HCT116 (cell line): ENCODE measurements at regions not wholly inside any gene's neighbourhood (a gene's known extent, or its start where the extent isn't known, plus 50 kb on each side); places are given as distances from the start of the nearest gene placed in this dataset.

Experiments
- ATAC-seq: fragments of 200-7000 bp; cut with Tn5 transposase; 2 replicates; pipeline ENCODE4 v1.9.1; 2020; ENCODE audit warnings: mild to moderate bottlenecking, moderate library complexity
- BruUV-seq: library from RNA; stranded (reverse); fragments of 400-500 nt; replicated peaks from 2 replicates; lab custom pipeline; 2021; lab: Mats Ljungman, UMichigan
- CTCF ChIA-PET: fragments of 300-600 bp; sonication (Branson Sonifier 250); formaldehyde crosslinking; loops from one replicate; lab custom pipeline; 2021; ENCODE audit warnings: antibody characterized with exemption; lab: Charles Lee
- POLR2A ChIA-PET: fragments of 300-600, 350-600 bp; sonication (Branson Sonifier 250); formaldehyde crosslinking; loops from one replicate; lab custom pipeline; 2021; ENCODE audit warnings: antibody characterized with exemption; lab: Charles Lee
- RAD21 ChIA-PET, 2 experiments: fragments of 300-600 bp; sonication (Branson Sonifier 250); formaldehyde crosslinking; loops; one replicate each; lab custom pipeline; 2023; ENCODE audit warnings: low total read pairs in 2 of 2; ENCODE audit not compliant: uncharacterized antibody in 2 of 2, unreplicated experiment in 2 of 2, low non-redundant PET in 1 of 2; lab: Charles Lee
- DNase-seq: peaks from one replicate; pipeline ENCODE4 v3.0.0-alpha.2; 2010; ENCODE audit warnings: low read depth, low spot score
- H2AFZ ChIP-seq: fragments of 200-600 bp; shearing (Covaris generic), sonication (generic); 2 replicates; pipeline ENCODE4 v1.6.1; 2017; ENCODE audit warnings: low read depth, mixed run types, mixed read lengths, antibody characterized with exemption, low read length; ENCODE audit not compliant: poor library complexity, severe bottlenecking
- H3K27ac ChIP-seq: 2 replicates; pipeline ENCODE4 v1.5.1; 2012; ENCODE audit warnings: low read depth, low read length
- H3K27me3 ChIP-seq: fragments of 200-600 bp; sonication (generic); 2 replicates; pipeline ENCODE4 v1.6.1; 2016; ENCODE audit warnings: mixed run types, low read length, mixed read lengths; ENCODE audit not compliant: insufficient read depth
- H3K36me3 ChIP-seq, 2 experiments: fragments of 200-500 bp in 1 of 2; fragments of 200-600 bp in 1 of 2; sonication (Bioruptor generic) in 1 of 2; sonication (generic) in 1 of 2; 2 replicates each; pipeline versions ENCODE4 v1.5.1 to v1.6.1; 2014 to 2016; ENCODE audit warnings: low read length in 2 of 2, inconsistent platforms in 1 of 2, mixed read lengths in 1 of 2, mixed run types in 1 of 2; ENCODE audit not compliant: insufficient read depth in 2 of 2, control insufficient read depth in 1 of 2
- H3K4me1 ChIP-seq, 2 experiments: fragments of 200-600 bp in 1 of 2; sonication (generic) in 1 of 2; 2 replicates each; pipeline versions ENCODE4 v1.5.1 to v1.6.1; 2012 to 2017; ENCODE audit warnings: low read length in 2 of 2, inconsistent platforms in 1 of 2, mild to moderate bottlenecking in 1 of 2, mixed read lengths in 1 of 2, mixed run types in 1 of 2, moderate library complexity in 1 of 2; ENCODE audit not compliant: insufficient read depth in 2 of 2, control insufficient read depth in 1 of 2
- H3K4me2 ChIP-seq: fragments of 200-600 bp; sonication (generic); 2 replicates; pipeline ENCODE4 v1.6.1; 2017; ENCODE audit warnings: mixed run types, low read length, mixed read lengths
- H3K4me3 ChIP-seq, 2 experiments: fragments of 200-600 bp in 1 of 2; sonication (generic) in 1 of 2; replicated peaks in 1 of 2; 2 replicates each; pipeline ENCODE4 v1.5.1; 2011 to 2016; ENCODE audit warnings: low read length in 2 of 2, control low read depth in 1 of 2, low read depth in 1 of 2, mild to moderate bottlenecking in 1 of 2, mixed read lengths in 1 of 2, mixed run types in 1 of 2
- H3K79me2 ChIP-seq: fragments of 200-600 bp; sonication (generic); 2 replicates; pipeline ENCODE4 v1.6.1; 2017; ENCODE audit warnings: mild to moderate bottlenecking, mixed run types, low read length, moderate library complexity, mixed read lengths; ENCODE audit not compliant: insufficient read depth
- H3K9ac ChIP-seq: fragments of 200-600 bp; sonication (generic); 2 replicates; pipeline ENCODE4 v1.6.1; 2016; ENCODE audit warnings: low read length, mixed read lengths
- H3K9me2 ChIP-seq: fragments of 200-600 bp; sonication (generic), shearing (Covaris generic); 2 replicates; pipeline ENCODE4 v1.6.1; 2017; ENCODE audit warnings: mixed run types, mild to moderate bottlenecking, moderate library complexity; ENCODE audit not compliant: insufficient read depth
- H3K9me3 ChIP-seq, 2 experiments: fragments of 200-500 bp in 1 of 2; fragments of 200-600 bp in 1 of 2; sonication (Bioruptor generic) in 1 of 2; sonication (generic) in 1 of 2; 2 replicates each; pipeline ENCODE4 v1.6.1; 2014 to 2017; ENCODE audit warnings: low read length in 2 of 2, mixed read lengths in 2 of 2, inconsistent platforms in 1 of 2, low read depth in 1 of 2, mild to moderate bottlenecking in 1 of 2, mixed run types in 1 of 2, moderate library complexity in 1 of 2; ENCODE audit not compliant: control insufficient read depth in 1 of 2, insufficient read depth in 1 of 2
- H4K20me1 ChIP-seq: fragments of 200-600 bp; sonication (generic), shearing (Covaris generic); 2 replicates; pipeline ENCODE4 v1.6.1; 2017; ENCODE audit warnings: mixed run types, mild to moderate bottlenecking, moderate library complexity; ENCODE audit not compliant: insufficient read depth
- ATF3 ChIP-seq: IDR thresholded peaks from 2 replicates; pipeline ENCODE4 v1.6.1; 2012
- CEBPB ChIP-seq: IDR thresholded peaks from 2 replicates; pipeline ENCODE4 v1.6.1; 2012; ENCODE audit warnings: low read depth
- EGR1 ChIP-seq: IDR thresholded peaks from 2 replicates; pipeline ENCODE4 v1.6.1; 2012; ENCODE audit warnings: low read depth
- EZH2 ChIP-seq: fragments of 200-600 bp; sonication (generic); IDR thresholded peaks from 2 replicates; pipeline ENCODE4 v1.6.1; 2017; ENCODE audit warnings: antibody characterized with exemption, mixed run types
- FOSL1 ChIP-seq: IDR thresholded peaks from 2 replicates; pipeline ENCODE4 v1.6.1; 2012; ENCODE audit warnings: low read depth
- MAX ChIP-seq: IDR thresholded peaks from 2 replicates; pipeline ENCODE4 v1.6.1; 2012
- POLR2AphosphoS5 ChIP-seq: IDR thresholded peaks from 2 replicates; pipeline ENCODE4 v1.6.1; 2011; ENCODE audit warnings: mild to moderate bottlenecking, low read depth, low read length, moderate library complexity
- SP1 ChIP-seq: IDR thresholded peaks from 2 replicates; pipeline ENCODE4 v1.6.1; 2012; ENCODE audit warnings: low read depth
- YY1 ChIP-seq: IDR thresholded peaks from 2 replicates; pipeline ENCODE4 v1.6.1; 2011; ENCODE audit warnings: low read length, low read depth, moderate library complexity, mild to moderate bottlenecking; ENCODE audit not compliant: insufficient replicate concordance; ENCODE audit errors: extremely low read depth
- ZNF274 ChIP-seq: fragments of 200-500 bp; sonication (Bioruptor generic); IDR thresholded peaks from 2 replicates; pipeline ENCODE4 v1.6.1; 2014; ENCODE audit warnings: mild to moderate bottlenecking, low read depth, low read length, inconsistent platforms
- intact Hi-C: fragments of 100-400 bp; cut with micrococcal nuclease; formaldehyde crosslinking; loops from 2 replicates; pipeline ENCODE4 v1.10.0; 2022
- TF ChIP-seq, protein P1 (sequence below): IDR thresholded peaks from 2 replicates; pipeline ENCODE4 v1.6.1; 2012; ENCODE audit warnings: low read depth
- TF ChIP-seq, protein P2 (sequence below), 3 experiments: fragments of 200-600 bp in 1 of 3; sonication (generic) in 1 of 3; IDR thresholded peaks in 2 of 3; conservative IDR thresholded peaks in 1 of 3; 2 replicates each; pipeline ENCODE4 v1.5.1; 2012 to 2017; ENCODE audit warnings: low read depth in 2 of 3, low read length in 2 of 3, antibody characterized with exemption in 1 of 3, borderline replicate concordance in 1 of 3, control low read depth in 1 of 3, mild to moderate bottlenecking in 1 of 3, mixed read lengths in 1 of 3, mixed run types in 1 of 3, moderate library complexity in 1 of 3; ENCODE audit not compliant: insufficient read depth in 1 of 3

DNA sequence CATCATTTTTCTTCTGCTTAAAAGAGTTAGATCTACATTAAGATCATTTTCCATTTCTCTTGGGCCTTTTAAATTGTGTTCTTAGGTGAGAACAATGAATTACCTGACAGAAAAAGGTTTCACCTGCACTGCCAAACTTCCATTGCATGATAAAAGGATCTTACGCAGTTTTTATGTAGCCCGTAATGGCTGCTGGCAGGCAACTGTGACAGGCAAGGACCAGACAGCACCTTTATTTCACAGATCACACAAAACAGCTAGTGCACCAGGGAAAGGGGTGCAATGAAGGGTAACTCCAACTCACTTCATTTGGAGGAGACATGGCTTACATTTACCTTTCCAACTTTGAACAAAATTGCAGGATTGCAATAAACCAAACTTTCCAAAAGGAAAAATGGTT is 159.8 kb downstream of the SLITRK1 start:
- no peaks in the 10 kb centered on the region for H3K4me1 ChIP-seq
- H3K9ac ChIP-seq = no peak overlapping the region
- intact Hi-C loops = no loop called here
- H3K36me3 ChIP-seq = no peaks in the 10 kb centered on the region
- POLR2A ChIA-PET = no interaction called here
- no peaks in the 10 kb centered on the region for H3K9me2 ChIP-seq
- no TSS peak for BruUV-seq
- no peak for DNase-seq
- TF ChIP-seq CEBPB (no peak), SP1 (no peak), POLR2AphosphoS5 (no peak), ATF3 (no peak), MAX (no peak), YY1 (no peak), ZNF274 (no peak), FOSL1 (no peak), EZH2 (no peak), EGR1 (no peak)
- TF ChIP-seq, protein P1, sequence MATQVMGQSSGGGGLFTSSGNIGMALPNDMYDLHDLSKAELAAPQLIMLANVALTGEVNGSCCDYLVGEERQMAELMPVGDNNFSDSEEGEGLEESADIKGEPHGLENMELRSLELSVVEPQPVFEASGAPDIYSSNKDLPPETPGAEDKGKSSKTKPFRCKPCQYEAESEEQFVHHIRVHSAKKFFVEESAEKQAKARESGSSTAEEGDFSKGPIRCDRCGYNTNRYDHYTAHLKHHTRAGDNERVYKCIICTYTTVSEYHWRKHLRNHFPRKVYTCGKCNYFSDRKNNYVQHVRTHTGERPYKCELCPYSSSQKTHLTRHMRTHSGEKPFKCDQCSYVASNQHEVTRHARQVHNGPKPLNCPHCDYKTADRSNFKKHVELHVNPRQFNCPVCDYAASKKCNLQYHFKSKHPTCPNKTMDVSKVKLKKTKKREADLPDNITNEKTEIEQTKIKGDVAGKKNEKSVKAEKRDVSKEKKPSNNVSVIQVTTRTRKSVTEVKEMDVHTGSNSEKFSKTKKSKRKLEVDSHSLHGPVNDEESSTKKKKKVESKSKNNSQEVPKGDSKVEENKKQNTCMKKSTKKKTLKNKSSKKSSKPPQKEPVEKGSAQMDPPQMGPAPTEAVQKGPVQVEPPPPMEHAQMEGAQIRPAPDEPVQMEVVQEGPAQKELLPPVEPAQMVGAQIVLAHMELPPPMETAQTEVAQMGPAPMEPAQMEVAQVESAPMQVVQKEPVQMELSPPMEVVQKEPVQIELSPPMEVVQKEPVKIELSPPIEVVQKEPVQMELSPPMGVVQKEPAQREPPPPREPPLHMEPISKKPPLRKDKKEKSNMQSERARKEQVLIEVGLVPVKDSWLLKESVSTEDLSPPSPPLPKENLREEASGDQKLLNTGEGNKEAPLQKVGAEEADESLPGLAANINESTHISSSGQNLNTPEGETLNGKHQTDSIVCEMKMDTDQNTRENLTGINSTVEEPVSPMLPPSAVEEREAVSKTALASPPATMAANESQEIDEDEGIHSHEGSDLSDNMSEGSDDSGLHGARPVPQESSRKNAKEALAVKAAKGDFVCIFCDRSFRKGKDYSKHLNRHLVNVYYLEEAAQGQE = no peak
- TF ChIP-seq, protein P2, sequence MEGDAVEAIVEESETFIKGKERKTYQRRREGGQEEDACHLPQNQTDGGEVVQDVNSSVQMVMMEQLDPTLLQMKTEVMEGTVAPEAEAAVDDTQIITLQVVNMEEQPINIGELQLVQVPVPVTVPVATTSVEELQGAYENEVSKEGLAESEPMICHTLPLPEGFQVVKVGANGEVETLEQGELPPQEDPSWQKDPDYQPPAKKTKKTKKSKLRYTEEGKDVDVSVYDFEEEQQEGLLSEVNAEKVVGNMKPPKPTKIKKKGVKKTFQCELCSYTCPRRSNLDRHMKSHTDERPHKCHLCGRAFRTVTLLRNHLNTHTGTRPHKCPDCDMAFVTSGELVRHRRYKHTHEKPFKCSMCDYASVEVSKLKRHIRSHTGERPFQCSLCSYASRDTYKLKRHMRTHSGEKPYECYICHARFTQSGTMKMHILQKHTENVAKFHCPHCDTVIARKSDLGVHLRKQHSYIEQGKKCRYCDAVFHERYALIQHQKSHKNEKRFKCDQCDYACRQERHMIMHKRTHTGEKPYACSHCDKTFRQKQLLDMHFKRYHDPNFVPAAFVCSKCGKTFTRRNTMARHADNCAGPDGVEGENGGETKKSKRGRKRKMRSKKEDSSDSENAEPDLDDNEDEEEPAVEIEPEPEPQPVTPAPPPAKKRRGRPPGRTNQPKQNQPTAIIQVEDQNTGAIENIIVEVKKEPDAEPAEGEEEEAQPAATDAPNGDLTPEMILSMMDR (IDR thresholded peaks at IDR 0.05 in 2 of 3, conservative IDR thresholded peaks at IDR 0.05 in 1 of 3; ENCODE audit: borderline replicate concordance in 1 of 3, insufficient read depth in 1 of 3, low read depth in 2 of 3, low read length in 2 of 3) = no peak
- TF ChIP-seq, all 23 proteins: peak for 0
- Histone ChIP-seq H3K4me2 (no peak overlapping the region), H3K27ac (no peak overlapping the region), H3K27me3 (no peaks in the 10 kb centered on the region), H2AFZ (no peak overlapping the region), H3K79me2 (no peaks in the 10 kb centered on the region), H3K4me3 (no peak overlapping the region), H3K9me3 (no peaks in the 10 kb centered on the region), H4K20me1 (no peaks in the 10 kb centered on the region)
- ChIA-PET RAD21 (no interaction called here), CTCF (no interaction called here)
- no peak for ATAC-seq
